NCI-H2171 treated with DMSO at 0.1 percent for 48 hours (cell line): ENCODE measurements at regions not wholly inside any gene's neighbourhood (a gene's known extent, or its start where the extent isn't known, plus 50 kb on each side); places are given as distances from the start of the nearest gene placed in this dataset.
"Not testable (repeated sequence)": the region's sequence is repeated elsewhere in the genome, so short reads cannot be mapped to it uniquely, and the experiment has no call there.

Experiments used
- DNase-seq: peaks from one replicate; lab custom pipeline; 2025; lab: John Stamatoyannopoulos, UW

DNA sequence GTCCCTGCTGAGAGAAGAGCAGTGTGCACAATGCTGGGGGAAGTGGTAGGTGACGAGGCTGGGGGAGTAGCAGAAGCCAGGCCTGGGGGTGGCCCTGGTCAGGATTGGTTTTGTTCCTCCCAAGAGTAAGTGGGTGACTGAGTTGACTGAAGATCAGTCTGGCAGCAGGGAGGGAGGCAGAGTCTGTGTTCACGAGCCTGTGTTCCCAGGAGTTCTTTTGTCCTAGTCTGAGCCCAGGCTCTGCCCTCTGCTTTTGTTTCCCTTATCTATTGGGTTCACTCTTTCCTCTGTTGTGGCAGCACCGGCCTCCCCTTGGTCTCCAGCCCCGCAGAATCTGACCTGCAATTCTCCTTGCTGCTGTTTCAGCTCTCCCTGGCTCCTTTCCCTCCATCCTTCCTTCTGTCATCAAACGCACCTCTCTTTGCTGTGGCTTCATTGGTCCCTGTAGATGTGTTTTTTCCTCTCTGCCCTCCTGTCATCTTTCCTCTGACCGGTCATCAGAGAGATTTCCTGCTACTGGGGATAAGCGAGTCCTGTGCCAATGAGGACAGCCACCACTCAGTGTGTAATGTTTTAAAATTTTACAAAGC lies 607.4 kb downstream of the KIF4B start:
- DNase-seq = no peak

DNA sequence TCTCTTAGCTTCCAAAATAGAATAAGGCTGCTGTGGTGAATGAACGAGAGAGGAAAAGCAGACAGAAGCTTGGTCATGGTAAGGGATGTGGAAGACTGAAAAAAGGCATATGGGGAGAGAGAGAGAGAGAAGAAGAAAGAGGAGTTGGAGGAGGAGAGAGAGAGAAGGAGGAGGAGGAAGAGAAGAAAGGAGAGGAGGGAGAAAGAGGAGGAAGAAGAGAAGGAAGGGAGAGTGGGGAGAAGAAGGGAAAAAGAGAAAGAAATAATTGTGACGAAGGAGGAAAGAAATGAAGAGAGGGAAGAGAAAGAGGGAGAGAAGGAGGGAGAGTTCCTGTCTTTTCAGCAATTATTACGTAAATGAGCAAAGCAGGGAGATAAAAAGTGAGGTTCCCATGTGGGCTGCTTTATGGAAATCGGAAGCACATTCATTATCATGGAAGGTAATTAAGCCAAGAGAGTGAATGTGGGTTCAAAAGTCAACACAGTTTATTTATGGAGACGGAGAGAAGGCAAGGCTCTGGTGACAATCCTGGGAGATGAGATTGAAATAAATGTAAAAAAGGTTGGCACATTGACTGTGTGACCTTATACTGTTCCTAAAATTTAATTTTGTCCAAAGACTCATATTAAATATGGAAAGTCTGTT lies 611.2 kb downstream of the KIF4B start:
- no peak for DNase-seq

DNA sequence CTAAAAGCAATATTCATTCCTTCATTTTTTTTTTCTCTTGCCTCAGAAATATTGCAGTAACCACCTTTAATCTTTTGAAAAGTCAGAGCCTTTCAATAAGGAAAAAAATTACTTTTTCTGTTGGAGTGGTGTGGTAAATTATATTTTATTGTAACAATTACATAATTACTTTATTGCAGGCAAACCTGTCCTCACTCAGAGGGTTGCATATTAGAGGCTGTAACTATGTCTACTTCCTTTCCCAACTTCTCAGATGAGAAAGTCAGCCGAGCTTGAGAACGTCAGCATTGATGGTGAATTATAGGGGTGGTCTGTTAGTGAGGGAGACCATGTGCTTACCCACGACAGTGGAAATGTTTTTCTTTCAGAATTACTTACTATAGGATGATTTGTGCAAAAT lies 611.8 kb downstream of the KIF4B start:
- no peak for DNase-seq

DNA sequence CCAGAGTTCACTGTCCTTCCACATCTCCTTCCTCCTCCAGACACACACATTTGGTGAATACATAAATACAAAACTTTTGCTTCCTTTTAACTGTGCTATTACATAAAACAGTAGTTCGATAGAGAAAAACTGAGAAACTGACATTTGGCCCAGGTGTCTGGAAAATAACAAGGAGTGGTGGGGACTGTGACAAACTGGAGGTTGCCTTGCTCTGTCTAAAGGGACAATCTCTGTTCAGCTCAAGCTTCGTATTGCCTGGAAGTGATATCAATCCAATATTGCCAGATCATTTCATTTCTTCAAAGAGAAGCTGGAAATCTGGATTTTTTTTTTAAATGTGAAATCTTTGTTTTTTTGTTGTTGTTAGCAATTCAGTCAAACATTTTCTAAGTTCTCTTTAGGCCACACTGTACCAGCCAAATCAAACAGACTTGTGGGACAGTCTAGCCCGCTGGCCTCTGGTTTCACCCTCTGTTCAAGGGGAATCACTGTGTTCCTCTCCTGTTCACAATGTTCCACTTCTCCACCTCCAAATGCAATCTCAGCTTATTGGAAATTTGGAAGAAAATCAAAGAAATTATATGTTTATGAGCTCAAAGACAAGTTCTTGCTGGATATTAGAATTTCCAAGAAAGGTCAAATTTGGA lies 612.5 kb downstream of the KIF4B start:
- DNase-seq = no peak

DNA sequence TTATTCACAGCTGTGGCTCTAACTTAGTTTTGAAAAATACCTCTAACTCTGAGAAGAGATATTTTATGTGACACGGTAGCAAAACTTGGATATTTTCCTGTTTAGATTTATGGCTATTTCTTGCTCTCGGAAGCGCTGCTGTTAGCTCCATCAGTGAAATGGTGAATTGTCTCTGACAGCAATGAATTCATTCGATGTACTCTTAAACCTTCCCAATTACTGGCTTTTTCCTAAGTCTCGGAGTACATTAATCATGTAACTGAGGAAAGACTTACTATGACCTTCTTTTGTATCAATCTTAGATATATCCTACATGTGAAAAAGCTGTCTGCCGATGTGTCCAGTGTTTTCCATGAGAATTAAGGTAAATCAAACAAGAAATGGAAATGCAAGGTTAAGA lies 613.0 kb downstream of the KIF4B start:
- DNase-seq = no peak

DNA sequence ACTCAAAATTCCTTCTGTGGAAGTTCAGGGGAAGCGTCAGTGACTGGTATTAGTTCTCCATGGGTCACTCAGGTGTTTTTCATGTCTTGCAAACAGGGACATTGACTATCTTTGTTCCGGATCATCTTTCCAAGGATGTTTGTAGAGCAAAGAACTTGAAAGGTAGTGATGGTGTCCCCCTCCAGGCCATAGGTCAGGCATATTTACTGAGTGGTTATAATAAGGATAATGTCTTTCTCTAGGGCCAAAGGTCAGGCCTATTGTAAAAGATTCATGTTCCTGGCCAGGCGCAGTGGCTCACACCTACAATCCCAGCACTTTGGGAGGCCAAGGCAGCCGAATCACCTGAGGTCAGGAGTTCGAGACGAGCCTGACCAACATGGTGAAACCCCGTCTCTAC lies 614.8 kb downstream of the KIF4B start:
- no peak for DNase-seq

DNA sequence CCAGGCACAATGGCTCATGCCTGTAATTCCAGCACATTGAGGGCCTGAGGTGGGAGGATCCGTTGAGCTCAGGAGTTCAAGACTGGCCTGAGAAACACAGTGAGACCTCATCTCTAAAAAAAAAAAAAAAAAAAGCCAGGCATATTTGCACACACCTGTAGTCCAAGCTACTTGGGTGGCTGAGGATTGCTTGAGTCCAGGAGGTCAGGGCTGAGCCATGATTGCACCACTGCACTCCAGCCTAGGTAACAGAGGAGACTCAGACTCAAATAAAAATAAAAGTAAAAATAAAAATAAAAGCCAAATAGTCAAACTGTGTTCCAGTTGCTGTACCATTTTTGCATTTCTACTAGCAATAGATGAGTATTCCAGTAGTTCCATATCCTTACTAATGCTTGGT lies 616.0 kb downstream of the KIF4B start:
- DNase-seq = no peak

DNA sequence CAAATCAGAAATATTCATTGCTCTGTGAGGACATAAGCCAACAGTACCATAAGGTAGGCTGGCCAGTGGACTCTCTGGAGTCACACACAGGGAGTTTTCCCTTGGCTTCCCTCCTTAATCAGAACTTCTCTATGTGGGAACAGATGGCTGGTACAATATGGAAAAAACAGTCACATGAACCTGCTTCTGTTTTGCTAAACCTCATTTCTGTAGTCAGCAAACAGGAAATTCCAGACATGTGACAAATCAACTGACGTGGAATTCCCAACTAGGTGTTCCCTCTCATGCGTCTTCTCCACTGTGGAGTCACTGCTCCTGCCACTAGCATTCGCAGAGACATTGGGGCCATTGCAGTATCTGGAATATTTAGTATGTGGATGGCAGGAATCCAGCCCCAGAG lies 617.6 kb downstream of the KIF4B start:
- peak; percentile 76 for DNase-seq

DNA sequence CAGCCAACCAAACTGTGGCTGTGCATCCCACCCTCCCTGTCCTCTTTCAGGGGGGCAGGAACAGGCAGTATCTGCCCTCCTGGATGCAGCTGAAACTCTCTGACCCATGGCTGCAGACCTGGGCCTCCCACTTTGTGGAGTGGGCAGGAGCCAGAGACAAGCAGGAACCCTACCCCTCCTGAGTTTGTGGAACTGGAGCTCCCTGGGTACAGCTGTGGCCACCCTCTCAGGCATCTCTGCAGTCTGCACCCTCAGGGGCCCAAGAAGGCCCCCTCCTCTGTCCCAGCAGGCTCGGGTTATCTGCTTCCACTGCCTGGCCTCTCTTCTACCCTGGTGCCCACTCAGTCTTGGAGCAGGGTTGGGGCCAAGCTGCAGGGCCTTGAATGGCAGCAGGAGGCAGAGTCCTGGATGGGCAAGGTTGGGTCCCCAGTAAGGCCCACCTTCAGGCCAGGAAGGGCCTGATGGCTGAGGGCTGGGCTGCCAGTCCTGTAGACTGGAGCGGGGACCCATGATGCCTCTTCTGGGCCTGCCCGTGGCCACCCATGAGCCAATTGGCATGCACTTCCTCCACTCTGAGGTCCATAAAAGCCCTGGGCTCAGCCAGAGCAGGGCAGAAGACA lies 619.9 kb downstream of the KIF4B start:
- no peak for DNase-seq

DNA sequence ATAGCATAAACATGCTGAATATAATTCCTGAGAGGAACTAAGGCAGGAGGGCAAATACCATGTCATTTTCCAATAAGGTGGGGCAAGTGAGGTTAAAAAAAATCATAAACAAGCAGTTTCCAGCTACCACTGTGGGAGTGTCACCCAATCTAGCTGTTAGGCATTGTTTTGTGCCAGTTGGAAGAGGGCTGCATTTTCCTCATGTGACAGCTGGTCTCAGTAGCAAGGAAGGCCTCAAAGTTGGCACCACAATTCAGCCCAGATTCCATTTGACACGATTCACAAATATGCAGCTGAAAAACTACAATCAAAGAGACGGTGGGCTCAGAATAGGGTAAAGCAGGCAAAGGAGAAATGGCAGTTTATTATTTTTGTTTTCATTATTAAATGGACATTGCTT lies 636.1 kb downstream of the KIF4B start:
- DNase-seq = peak; percentile 25

DNA sequence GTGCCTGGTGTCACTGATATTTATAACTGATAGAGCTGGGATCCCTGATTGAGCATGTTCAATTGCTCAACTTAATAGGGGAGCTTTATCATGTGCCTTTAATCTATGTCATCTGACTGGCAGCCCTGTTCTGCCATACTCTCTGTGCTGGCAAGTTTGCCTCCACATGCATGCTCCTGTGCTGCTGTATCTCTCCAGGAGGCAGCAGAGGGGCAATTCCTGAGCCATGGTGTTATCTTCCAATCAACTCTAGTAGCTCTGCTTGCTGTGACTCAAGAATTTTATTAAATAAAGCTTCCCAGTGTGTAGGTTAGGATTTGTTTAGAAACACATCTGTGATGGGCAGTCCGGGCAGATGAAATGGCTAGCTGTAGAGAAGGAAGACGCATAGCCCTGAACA lies 642.0 kb downstream of the KIF4B start:
- DNase-seq = no peak

DNA sequence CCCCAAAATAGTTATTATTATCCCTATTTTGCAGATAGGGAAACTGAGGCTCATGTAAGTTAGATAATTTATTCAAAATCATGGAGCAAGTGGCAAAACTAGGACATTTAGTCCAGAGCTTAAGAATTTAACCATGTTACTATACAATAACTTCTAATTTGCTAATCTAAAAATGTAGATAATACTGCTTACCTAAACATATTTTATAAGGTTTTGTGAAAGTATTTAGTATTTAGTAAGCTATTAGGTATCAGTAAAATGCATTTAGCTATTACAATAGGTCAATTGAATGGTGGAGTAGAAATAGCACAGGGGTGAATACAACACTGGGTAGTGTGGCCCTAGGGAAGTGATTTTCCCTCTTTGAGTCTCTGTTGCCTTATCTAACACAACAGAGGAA lies 648.3 kb downstream of the KIF4B start:
- no peak for DNase-seq

DNA sequence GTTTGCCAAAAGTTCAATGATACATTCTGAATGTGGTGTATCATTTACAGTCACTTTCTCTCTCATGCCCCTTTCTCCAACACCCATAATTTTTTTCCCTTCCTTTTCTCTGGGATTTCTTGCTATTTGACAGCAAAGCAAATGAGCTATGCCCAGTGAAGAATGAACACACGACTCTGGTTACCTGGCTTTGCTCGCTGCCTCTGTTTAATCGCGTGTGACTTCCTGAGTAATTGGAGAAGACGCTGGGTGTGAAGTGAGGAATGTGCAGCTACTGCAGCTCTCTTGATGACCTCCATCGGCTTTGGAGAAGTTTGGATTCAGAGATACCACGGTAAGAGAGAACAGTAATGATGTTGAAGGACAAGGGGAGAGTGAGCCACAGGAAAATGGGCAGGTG lies 651.8 kb downstream of the KIF4B start:
- DNase-seq = no peak

DNA sequence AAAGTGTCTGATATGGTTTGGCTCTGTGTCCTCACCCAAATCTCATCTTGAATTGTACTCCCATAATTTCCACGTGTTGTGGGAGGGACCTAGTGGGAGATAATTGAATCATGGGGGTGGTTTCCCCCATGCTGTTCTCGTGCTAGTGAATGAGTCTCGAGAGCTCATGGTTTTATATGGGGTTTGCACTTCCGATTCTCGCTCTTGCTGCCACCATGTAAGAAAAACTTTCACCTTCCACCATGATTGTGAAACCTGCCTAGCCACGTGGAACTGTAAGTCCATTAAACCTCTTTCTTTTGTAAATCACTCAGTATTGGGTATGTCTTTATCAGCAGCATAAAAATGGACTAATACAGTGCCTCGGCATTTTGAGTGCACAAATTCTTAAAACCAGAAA lies 655.0 kb upstream of the SGCD start:
- DNase-seq = not testable (repeated sequence)

DNA sequence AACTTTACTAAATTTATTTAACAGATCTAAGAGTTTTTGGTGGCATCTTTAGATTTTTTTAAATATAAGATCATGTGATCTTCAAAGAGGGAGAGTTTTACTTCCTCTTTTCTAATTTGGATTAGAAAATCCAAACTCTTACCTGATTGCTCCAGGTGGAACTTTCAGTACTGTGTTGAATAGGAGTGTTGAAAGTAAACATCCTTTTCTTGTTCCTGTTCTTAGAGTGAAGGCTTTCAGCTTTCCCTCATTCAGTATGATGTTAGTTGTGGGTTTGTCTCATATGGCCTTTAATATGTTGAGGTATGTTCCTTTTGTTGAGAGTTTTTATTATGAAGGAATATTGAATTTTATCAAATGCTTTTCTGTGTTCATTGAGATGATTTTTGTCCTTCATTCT lies 650.0 kb upstream of the SGCD start:
- no peak for DNase-seq

DNA sequence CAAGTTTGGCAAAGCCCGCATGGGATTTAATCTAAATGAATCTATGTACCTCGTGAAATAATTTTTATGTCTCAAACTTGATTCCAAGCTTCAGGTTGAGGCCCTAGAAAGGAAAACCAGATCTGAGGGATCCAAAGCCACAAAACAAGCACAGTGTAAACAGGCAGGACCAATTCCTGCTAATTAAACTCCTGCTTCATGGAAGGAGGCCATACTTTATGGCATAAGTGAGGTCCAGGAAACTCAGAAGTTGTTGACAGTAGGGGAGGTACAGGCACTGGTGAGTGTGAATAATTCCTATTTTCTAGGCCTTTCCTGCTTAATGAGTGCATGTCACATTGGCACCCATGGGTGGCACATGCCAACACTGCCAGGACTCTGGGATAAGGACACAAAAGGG lies 648.6 kb upstream of the SGCD start:
- no peak for DNase-seq

DNA sequence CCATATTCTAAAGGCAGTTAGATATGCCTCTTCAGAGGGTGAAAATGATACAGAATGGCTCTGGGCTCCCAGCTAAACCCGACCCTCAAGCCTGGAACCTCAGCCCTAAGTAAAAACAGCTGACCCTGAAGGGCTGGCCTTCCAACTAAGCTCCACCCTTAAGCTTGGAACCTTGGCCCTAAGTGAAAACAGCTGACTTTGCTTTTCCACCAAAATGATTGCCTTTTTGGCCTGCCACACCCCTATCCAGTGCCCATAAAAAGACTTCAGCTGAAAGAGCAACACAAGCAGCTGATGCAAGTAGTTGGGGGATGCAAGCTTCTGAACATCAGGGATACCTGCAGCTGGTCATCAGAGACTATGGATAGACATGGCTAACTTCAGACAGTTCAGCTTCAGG lies 647.4 kb upstream of the SGCD start:
- DNase-seq = no peak

DNA sequence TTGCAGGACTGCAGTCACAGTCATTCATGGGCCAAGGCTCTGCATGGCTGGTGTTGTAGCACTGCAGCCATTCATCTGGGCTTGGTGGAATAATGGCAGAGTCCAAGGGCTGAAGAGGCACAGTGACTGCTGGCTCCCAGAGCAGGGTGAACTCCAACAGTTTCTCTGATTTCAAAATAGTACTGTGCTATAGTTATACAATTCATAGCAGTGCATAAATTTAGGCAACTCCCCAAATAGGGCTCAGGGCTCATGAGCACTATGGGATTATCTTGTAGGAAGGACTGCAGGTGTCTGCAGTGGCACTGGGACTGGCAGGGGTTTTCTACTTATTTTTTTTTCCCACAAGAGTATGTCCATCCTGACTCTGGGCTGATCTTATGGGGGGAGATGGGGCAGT lies 642.5 kb upstream of the SGCD start:
- DNase-seq = no peak

DNA sequence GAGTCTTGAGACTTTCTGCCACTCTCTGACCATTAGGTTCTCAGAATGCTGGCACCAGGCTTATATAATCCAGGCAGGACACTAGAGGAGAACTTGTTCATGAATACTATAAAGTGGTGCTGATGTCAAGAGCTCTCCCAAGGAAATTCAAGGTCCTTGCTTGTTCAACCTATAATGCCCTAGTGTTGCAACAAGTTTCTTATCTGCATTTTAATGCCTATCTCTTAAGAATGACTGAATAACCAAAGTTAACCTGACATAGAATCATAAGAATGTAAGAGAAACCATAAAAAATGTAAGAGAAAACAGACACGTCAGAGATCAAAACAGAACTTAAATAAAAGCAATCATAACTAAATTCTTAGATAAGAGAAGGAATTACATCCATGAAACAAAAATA lies 640.8 kb upstream of the SGCD start:
- no peak for DNase-seq

DNA sequence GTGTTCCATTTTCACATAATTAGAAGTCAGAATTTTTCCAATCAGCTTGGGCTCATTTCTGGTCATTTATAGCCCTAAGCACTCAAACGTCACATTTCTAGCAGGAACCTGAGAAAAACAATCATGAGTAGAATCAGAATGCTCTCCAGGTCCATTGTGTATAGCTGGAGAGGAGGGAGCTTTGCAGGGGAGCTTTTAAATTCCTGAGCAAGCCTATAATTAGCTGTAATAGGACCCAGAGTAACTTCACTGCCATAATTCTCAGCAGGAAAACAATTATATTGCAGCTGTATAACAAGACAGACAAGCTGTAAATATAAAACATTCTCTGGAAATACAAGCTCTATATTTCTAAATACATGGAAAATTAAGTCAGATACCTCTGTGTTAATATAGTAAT lies 637.6 kb upstream of the SGCD start:
- DNase-seq = peak; percentile 21

DNA sequence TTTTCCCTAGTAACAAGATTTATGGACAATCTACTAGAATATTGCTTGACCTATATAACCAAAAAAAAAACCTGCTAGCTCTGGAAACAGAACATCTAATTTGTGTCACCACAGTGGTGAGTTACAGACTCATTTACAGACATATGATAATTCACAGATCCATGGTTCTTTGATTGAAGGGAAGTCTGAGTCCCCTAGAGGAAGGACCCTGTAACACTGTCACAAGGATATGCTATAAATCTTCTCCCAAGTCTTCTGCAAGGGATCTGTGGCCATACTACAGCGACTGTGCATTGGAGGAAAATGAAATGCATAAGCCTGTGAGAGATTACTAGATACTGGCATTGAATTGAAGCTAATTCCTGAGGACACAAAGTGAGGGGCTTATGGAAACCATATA lies 630.6 kb upstream of the SGCD start:
- DNase-seq = no peak

DNA sequence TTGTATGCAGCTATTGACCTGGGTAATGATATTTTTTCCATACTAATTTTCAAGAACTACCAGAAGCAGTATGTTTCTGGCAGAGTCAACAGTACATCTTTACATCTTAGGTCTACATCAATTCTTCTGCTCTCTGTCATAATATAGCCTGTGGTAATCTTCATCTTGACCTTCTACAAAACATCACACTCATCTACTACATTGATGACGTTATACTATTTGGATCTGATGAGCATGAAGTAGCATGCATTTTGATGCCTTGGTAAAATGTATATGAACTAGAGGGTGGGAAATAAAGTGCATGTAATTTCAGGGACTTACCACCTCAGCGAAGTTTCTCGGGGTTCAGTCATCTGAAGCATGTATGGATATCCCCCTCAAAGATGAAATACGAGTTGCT lies 629.7 kb upstream of the SGCD start:
- DNase-seq = no peak

DNA sequence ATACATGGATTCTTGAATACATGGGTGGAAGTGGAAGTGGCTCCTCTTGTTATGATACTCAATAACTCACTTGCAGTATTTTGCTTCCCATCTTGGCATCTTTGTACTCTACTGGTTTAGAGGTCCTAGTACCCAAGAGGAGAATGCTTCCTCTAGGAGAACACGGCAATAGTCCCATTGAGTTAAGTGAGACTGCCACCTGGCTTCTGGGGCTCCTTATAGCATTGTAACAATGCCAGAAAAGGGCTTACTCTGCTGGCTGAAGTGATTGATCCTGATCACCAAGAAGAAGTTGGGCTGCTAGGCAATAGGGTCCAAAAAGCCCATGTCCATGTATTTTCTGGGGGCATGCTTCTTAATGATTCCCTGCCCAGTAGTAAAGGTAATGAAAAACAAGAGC lies 627.6 kb upstream of the SGCD start:
- peak; percentile 6 for DNase-seq

DNA sequence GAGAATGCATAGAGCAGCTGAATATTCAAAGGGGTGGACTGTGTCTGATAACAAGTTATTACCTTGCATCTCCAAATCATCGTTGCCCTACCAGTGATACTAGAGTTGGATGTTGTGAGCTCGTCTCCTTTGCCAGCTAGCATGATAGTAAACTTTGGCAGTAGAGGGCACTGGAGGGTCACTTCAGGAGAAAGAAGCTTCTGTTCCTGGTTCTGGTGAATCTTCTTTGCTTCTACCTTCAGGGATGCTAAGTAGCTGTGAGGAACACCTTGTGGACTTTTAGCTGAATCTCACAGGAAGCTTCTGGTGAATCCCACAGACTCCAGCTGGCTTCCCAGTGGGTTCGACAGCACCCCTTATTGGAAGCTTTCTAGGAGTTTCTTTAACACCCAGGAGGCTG lies 626.6 kb upstream of the SGCD start:
- no peak for DNase-seq
